ENCODE measurements at regions not wholly inside any gene's neighbourhood (a gene's known extent, or its start where the extent isn't known, plus 50 kb on each side); places are given as distances from the start of the nearest gene placed in this dataset.

- no TSS peak for BruUV-seq (replicated peaks)
- Mint-ChIP-seq H3K27ac (ENCODE audit: unreplicated experiment) (no peak overlapping the region), H3K27me3 (ENCODE audit: unreplicated experiment) (no peaks in the 10 kb centered on the region), H3K9me3 (ENCODE audit: low read depth, unreplicated experiment) (no peaks in the 10 kb centered on the region), H3K4me3 (ENCODE audit: low read depth, unreplicated experiment) (no peak overlapping the region), H3K36me3 (ENCODE audit: insufficient read depth, unreplicated experiment) (no peaks in the 10 kb centered on the region), H3K4me1 (ENCODE audit: low read depth, unreplicated experiment) (peaks cover 10% of the 10 kb centered on the region)
- TF ChIP-seq CTCF (IDR thresholded peaks at IDR 0.05; ENCODE audit: unreplicated experiment): no peak
- no peak for DNase-seq
- intact Hi-C loops (cut with micrococcal nuclease; ENCODE audit: unreplicated experiment): no loop called here
- CTCF ChIA-PET: no interaction called here
Measured at GRCh38 chrX:10381193-10381592, 224.4 kb downstream of the CLCN4 start.

GRCh38 chrX:10387011-10387410, 230.2 kb downstream of the CLCN4 start:
- intact Hi-C loops (cut with micrococcal nuclease; ENCODE audit: unreplicated experiment): no loop called here
- no peak overlapping the region for H3K27ac Mint-ChIP-seq (ENCODE audit: unreplicated experiment)
- no peak for TF ChIP-seq CTCF (IDR thresholded peaks at IDR 0.05; ENCODE audit: unreplicated experiment)
- CTCF ChIA-PET: no interaction called here
- H3K4me3 Mint-ChIP-seq (ENCODE audit: low read depth, unreplicated experiment): no peak overlapping the region
- peaks cover 1% of the 10 kb centered on the region for H3K4me1 Mint-ChIP-seq (ENCODE audit: low read depth, unreplicated experiment)
- BruUV-seq (replicated peaks): no TSS peak
- no peaks in the 10 kb centered on the region for H3K9me3 Mint-ChIP-seq (ENCODE audit: low read depth, unreplicated experiment)
- DNase-seq: no peak
- H3K27me3 Mint-ChIP-seq (ENCODE audit: unreplicated experiment): peaks cover 10% of the 10 kb centered on the region
- H3K36me3 Mint-ChIP-seq (ENCODE audit: insufficient read depth, unreplicated experiment): no peaks in the 10 kb centered on the region

GRCh38 chrX:10390187-10390586, 230.2 kb downstream of the MID1 start:
- intact Hi-C loops (cut with micrococcal nuclease; ENCODE audit: unreplicated experiment): no loop called here
- Mint-ChIP-seq H3K9me3 (ENCODE audit: low read depth, unreplicated experiment) (no peaks in the 10 kb centered on the region), H3K4me3 (ENCODE audit: low read depth, unreplicated experiment) (no peak overlapping the region), H3K4me1 (ENCODE audit: low read depth, unreplicated experiment) (no peaks in the 10 kb centered on the region), H3K27ac (ENCODE audit: unreplicated experiment) (no peak overlapping the region), H3K27me3 (ENCODE audit: unreplicated experiment) (peaks cover 24% of the 10 kb centered on the region), H3K36me3 (ENCODE audit: insufficient read depth, unreplicated experiment) (no peaks in the 10 kb centered on the region)
- CTCF ChIA-PET: no interaction called here
- TF ChIP-seq CTCF (IDR thresholded peaks at IDR 0.05; ENCODE audit: unreplicated experiment): no peak
- no peak for DNase-seq
- no TSS peak for BruUV-seq (replicated peaks)

GRCh38 chrX:10393241-10393640, 227.1 kb downstream of the MID1 start:
- CTCF ChIA-PET: no interaction called here
- Mint-ChIP-seq H3K4me1 (ENCODE audit: low read depth, unreplicated experiment) (no peaks in the 10 kb centered on the region), H3K27me3 (ENCODE audit: unreplicated experiment) (peaks cover 24% of the 10 kb centered on the region), H3K4me3 (ENCODE audit: low read depth, unreplicated experiment) (no peak overlapping the region), H3K9me3 (ENCODE audit: low read depth, unreplicated experiment) (no peaks in the 10 kb centered on the region), H3K27ac (ENCODE audit: unreplicated experiment) (no peak overlapping the region), H3K36me3 (ENCODE audit: insufficient read depth, unreplicated experiment) (no peaks in the 10 kb centered on the region)
- TF ChIP-seq CTCF (IDR thresholded peaks at IDR 0.05; ENCODE audit: unreplicated experiment): no peak
- intact Hi-C loops (cut with micrococcal nuclease; ENCODE audit: unreplicated experiment): no loop called here
- DNase-seq: no peak
- BruUV-seq (replicated peaks): no TSS peak

GRCh38 chrX:10393899-10394298, 226.5 kb downstream of the MID1 start:
- Mint-ChIP-seq H3K4me3 (ENCODE audit: low read depth, unreplicated experiment) (no peak overlapping the region), H3K27me3 (ENCODE audit: unreplicated experiment) (peaks cover 24% of the 10 kb centered on the region), H3K36me3 (ENCODE audit: insufficient read depth, unreplicated experiment) (no peaks in the 10 kb centered on the region), H3K4me1 (ENCODE audit: low read depth, unreplicated experiment) (no peaks in the 10 kb centered on the region), H3K27ac (ENCODE audit: unreplicated experiment) (no peak overlapping the region), H3K9me3 (ENCODE audit: low read depth, unreplicated experiment) (no peaks in the 10 kb centered on the region)
- no TSS peak for BruUV-seq (replicated peaks)
- no peak for TF ChIP-seq CTCF (IDR thresholded peaks at IDR 0.05; ENCODE audit: unreplicated experiment)
- no peak for DNase-seq
- intact Hi-C loops (cut with micrococcal nuclease; ENCODE audit: unreplicated experiment): no loop called here
- CTCF ChIA-PET: no interaction called here
